ENCODE measurements at regions not wholly inside any gene's neighbourhood (a gene's known extent, or its start where the extent isn't known, plus 50 kb on each side); places are given as distances from the start of the nearest gene placed in this dataset.

DNA sequence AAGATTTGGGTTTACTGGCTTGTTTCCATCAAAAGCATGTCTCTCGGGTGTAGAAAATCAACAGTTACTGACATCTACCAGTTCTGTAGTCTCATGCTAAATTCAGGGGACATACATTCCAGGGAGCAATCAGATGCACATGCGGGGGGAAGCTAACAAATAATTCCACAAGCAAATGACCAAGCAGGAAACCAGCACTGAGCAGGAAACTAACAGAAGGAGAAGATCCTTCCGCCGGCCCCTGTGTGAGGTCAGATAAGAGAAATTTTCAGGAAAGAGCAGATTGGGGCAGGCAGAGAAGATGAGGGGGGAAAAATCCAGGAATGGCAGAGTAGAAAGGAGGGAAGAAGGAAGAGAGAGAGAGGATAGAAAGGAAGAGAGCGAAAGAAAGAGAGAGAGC, 127.6 kb upstream of the TMCC3 start:
- DNase-seq = no peak

- DNase-seq = no peak
These were observed 125.4 kb upstream of the TMCC3 start for GRCh38 chr12:94775710-94776109.

DNA sequence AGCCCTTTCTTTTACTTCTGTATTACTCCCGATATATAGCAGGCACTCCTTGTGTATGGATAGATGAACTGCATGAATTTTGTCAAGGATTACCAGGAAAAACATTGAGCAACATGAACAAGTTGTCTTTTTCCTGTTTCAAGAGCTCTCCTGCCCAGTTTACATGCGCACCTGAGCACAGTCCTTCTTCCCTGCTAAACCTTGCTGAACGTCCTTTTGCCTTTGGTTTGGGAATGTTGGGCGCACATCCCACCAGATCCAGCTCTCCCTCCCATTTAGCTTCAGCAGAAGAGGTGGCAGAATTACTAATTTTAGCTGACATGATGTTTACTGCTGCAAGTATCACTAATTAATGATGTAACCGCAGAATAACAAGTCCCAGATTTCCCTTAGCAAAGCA, 121.4 kb upstream of the TMCC3 start:
- no peak for DNase-seq

- DNase-seq = no peak
These were observed 120.8 kb upstream of the TMCC3 start for GRCh38 chr12:94771199-94771598.

DNA sequence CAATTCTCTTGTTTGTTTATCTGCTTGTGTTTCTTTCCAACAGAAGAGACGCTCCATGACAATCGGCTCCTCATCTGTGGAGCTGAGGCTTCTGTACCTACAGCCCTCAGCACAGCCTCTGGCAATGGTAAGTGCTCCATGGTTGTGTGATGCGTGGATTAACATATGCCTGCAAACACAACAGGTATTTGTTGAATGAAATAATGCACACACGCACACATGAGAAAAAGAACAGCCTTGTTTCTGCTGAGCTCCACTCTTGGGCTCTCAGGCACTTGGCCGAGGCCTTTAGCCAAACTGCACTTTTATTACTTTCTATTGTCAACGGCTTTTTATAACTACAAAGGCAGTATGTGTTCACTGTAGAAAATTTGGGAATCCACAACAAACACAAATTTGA, 120.4 kb upstream of the TMCC3 start:
- no peak for DNase-seq

- no peak for DNase-seq
These were observed 119.7 kb upstream of the TMCC3 start for GRCh38 chr12:94769776-94770759.

DNA sequence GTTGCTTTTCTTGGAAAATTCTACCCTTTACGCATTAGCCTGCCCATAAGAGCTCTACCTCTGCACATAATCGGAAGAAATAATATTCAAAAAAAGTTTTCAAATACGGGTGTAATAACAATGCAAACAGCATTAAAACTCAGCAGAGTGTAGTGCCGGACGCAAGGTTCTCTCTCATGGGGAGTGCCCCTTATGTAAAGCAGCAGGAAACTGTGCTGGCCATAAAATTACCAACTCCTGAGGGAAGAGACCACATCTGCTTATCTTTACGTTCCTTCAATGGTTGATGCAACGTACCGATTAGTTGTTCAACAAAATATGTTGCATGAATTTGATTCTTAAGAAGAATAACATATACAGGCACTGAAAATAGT, 118.7 kb upstream of the TMCC3 start:
- DNase-seq = no peak

GRCh38 chr12:94768398-94769046, 118.2 kb upstream of the TMCC3 start:
- no peak for DNase-seq

DNA sequence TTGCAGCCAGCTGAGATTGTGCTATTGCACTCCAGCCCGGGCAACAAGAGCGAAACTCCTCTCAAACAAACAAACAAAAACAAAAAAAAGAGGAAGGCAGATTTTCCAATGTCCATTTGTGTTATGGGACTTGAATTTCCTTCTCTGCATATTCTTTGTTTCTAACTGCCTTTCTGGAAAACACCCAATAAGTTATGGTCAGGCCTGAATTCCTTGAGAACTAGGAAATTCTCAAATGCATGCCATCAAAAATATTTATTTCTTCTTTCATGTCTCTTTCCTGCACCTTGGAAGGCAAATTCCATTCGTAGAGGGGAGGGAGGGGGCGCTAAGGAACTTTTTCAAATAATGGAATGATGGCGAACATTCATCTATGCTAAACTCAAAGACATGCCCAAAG, 117.6 kb upstream of the TMCC3 start:
- DNase-seq = no peak

DNA sequence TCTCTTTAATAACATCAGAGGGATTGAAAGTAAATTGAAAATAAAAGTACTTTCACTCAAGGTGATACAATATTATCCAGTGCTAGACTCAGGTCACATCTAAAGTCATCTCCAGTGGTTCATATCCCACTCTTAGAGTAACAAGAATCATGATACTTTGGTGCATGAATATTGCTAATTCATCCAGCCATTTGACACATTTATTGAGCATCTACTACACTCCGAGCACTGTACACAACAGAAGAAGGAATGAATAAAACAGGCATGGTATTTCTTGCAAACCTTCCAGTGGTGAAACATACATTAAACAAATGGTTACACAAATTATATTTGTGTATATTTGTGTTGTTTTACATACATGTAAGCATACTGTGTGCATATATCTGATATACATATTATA, 116.0 kb upstream of the TMCC3 start:
- DNase-seq = no peak

DNA sequence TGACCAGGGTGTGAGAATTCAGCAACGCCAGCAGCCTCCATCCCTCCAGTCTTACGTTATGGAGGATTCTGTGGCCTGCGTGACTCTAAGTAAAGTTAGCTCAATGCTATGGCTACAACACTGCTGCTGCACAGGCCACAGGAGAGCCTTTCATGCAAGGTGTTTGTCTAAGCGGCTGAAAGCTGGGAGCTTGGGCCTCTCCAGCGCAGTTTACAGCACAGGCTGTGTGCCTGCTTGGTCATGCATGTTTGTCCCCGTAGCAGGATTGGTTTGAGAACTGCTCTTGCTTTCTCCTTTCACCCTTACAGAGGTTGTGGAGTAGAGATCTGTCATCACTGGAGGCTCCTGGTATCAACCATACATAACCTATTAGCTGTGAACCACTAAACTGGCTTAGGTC, 113.1 kb upstream of the TMCC3 start:
- DNase-seq = no peak

- DNase-seq = no peak
These were observed 112.6 kb upstream of the TMCC3 start for GRCh38 chr12:94762943-94763342.

DNA sequence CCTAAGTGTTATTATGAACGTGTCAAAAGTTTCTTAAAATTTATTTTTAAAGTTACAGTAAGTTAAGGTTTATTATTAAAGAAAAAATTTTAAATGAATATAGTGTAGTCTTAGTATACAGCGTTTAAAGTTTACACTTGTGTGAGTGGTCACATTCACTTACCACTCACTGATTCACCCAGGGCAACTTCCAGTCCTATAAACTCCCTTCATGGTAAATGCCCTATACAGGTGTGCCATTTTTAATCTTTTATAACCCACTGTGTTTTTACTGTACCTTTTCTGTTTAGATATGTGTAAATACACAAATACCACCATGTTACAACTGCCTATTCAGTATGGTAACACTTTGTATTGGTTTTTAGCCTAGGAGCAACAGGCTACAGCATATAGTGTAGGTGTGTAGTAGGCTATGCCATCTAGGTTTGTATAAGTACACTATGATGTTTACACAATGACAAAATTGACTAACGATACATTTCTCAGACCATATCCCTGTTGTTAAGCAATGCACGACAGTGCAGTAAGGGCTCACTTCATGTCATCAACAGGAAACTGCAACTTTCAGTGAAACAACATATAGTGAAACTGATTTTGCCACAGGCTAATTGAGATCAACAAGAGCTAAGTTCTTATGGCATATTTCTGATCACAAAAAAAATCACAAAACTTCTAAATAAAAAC, 112.0 kb upstream of the TMCC3 start:
- no peak for DNase-seq

GRCh38 chr12:94761559-94761958, 111.2 kb upstream of the TMCC3 start:
- no peak for DNase-seq

DNA sequence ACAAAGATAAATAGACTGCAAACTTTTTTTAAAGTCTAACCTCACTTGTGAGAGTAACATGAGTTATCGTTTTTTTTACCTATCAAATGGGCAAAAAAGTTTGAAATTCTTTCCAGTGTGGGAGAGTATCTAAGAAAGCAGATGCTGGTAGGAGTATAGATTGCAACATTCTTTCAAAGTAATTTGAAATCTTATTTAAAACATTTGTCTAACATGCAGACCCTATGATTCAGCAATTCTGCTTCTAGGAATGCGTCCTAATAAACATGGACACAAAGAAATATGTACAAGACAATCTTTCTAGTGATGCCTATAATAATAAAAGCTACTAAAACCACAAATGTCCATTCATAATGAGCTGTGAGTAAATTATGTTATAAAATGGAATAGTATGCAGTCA, 110.4 kb upstream of the TMCC3 start:
- DNase-seq = no peak

GRCh38 chr12:94756789-94757188, 106.4 kb upstream of the TMCC3 start:
- no peak for DNase-seq

GRCh38 chr12:94755598-94755997, 105.2 kb upstream of the TMCC3 start:
- DNase-seq = no peak

- DNase-seq = no peak
These were observed 104.3 kb upstream of the TMCC3 start for GRCh38 chr12:94754653-94755052.

DNA sequence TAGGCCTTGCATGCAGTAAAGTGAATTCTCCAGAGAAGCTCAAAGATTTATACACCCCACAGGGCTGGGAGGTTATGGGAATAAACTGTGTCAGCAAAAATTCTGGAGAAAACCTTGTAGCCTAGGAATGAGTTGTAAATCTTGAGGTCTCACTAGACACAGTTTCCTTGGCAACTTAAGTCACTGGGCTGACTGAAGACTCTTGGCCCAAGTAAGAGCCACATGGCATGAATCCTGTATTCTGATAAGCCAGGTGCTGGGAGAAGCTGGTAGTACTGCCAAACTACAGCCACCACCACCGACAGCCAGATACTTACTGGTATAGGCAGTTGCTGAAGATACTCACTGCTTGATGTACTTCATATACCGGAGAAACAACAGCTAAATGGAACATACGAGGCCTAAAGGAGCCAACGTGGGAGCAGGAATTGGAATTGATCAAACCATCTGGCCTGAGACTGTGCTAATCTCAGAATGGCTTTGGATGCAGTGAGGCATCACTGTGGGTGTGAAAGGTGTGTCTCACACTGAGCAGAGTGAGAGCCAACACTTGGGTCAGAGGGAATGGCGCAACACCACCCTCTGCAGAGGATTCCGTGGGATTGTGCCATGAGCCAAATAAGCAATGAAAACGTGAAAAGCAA, 102.8 kb upstream of the TMCC3 start:
- no peak for DNase-seq

DNA sequence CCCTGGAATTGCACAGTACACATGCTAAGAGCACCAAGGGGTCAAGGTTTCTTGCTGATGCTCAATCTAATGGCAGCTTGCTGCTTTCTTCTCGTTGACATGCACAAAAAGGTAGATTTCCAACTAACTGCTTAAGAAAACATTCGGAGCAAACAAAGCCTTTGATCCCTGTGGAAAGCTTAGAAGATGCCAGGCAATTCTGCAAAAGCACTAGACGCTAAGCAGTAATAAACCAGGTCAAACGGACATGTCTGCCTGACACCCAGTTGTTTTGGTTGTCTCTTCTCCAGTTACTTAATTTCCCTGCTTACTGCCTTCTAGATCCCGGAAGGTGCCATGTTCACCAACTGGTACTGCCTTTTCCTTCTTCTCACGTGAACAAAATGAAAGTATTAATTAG, 100.5 kb upstream of the TMCC3 start:
- no peak for DNase-seq

DNA sequence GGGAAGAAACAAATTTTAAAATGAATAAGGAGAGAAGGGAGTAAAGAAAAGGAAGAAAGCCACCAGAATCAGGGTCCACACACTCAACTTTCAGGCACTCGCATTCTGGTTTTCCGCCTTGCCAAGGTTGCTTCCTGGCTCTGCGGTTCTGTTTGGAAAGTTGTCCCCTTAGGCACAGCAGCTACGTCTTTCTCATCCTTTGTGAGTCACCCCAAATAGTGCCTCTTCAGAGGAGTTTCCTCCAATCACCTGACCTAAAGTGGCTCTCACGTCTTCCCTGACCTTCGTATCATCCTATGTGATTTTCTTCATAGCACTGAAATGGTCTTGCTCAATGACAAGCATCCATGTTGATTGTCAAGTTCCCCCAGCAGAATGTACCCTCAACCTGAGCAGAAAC, 99.5 kb upstream of the TMCC3 start:
- DNase-seq = no peak

- DNase-seq = no peak
These were observed 99.1 kb upstream of the TMCC3 start for GRCh38 chr12:94749455-94749854.

DNA sequence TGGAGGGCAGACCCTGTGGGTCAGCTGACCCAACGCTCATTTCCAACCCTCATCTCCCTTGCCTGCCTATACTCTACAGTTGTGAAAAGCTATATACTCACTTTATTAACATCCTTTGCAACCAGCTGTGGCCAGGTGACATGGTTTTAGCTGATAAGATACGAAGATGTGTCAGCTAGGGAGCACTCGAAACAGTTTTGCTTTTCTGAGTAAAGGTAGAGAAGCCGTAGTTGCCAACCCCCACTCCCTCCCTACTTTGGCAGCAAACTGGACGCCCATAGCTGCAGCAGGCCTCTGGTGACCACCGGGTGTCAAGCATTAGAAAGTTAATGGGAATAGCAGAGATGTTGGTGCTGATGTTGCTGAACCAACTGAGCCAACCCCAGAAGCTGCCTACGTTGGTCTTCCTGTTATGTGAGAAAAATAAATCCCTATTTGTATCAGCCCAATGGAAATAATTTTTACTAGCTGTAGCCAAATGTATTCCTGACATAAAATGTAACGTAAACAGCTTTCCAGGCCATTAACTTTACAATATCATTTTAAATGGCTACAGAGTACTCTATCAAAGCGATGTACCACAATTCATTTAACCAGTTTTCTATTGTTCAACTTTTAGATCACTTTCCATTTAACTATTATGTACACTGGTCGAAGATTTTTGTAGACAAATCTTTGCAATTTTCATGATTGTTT, 98.5 kb upstream of the TMCC3 start:
- DNase-seq = no peak

Data from NCI-H524 treated with DMSO at 0.1 percent for 48 hours (cell line).